ENCODE measurements at regions not wholly inside any gene's neighbourhood (a gene's known extent, or its start where the extent isn't known, plus 50 kb on each side); places are given as distances from the start of the nearest gene placed in this dataset.

DNA sequence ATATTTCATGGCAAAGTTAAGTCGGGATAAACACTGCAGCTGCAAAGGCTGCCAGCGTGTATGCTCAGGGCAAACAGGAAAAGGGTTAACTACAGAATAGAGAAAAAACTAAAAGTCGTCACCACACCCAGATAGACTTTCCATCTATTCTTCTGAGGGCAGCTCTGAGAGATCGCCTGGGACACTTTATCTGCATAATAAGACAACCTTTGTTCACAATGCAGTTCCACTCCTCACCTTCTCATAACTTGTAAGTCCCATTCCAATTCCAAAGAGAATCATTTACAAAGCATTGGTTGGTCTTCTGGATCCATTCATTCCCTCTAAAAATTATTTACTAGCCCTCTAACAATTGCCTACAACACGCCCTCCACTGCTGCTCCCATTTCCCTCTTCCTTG lies 437.4 kb downstream of the RND3 start:
- Mint-ChIP-seq H3K9me3 (peaks cover 9 to 10% of the 10 kb centered on the region in 2 donors), H3K27me3 (no peaks in the 10 kb centered on the region)
- DNase-seq = no peak

DNA sequence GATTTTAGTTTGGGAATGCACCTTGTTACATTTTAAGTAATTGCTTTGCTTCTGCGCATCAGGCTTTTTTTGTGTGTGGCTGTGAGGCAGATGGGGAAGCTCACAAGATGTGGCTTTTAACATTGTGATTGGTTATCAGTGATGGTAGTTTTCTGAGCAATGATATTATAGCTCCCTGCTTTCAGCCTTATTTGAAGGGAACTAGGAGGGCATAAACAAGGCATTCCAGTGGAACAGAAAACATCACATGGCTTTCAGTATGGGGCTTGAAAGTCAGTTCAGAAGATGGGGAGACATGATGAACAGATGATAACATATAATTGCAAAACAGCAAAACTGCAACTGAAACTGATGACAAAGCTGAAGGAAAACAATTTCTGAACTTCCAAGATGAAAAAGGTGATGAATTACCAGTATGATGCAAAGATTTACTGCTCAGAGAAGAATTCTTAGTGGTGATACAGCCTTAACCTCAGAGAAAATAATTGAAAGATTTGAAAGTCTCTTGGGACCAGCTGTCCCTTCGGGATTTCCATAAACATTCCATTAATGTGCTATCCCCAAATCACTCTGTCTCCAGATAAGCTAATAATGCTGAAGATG lies 439.7 kb downstream of the RND3 start:
- no peak overlapping the region for H3K27ac Mint-ChIP-seq
- no peak for DNase-seq
- ATAC-seq (replicated peaks) = no peak

More for the DNA sequence above, 437.4 kb downstream of the RND3 start:
- no peak overlapping the region for H3K4me3 Mint-ChIP-seq
- no peak overlapping the region for H3K27ac Mint-ChIP-seq
- H3K4me1 Mint-ChIP-seq = no peaks in the 10 kb centered on the region
- ATAC-seq (replicated peaks) = no peak
- no peaks in the 10 kb centered on the region for H3K36me3 Mint-ChIP-seq

DNA sequence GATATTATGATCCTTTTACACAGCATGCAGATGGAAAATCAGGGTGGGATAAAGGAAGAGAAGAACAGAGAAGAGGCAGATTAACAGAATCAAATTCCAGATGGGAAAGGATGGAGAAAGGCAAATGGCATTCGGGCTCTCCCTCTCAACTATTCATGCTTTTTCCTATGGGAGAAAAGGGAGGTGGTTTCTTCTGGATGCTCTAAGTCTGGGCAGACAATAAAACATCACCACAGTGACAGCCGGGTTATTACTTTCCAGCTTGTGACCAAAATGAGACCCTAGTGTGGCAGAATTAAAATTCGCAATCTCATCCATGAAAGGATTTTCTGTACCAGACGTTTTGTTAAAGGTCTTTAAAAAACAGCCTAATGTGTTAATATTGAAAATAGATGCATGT lies 440.7 kb downstream of the RND3 start:
- Mint-ChIP-seq H3K27ac (no peak overlapping the region), H3K4me3 (no peak overlapping the region), H3K27me3 (no peaks in the 10 kb centered on the region), H3K9me3 (peaks cover 4 to 5% of the 10 kb centered on the region in 2 donors), H3K4me1 (no peaks in the 10 kb centered on the region), H3K36me3 (no peaks in the 10 kb centered on the region)
- DNase-seq (no peak), ATAC-seq (replicated peaks) (no peak)

More for the DNA sequence above, 439.7 kb downstream of the RND3 start:
- H3K36me3 Mint-ChIP-seq = no peaks in the 10 kb centered on the region
- H3K4me3 Mint-ChIP-seq = no peak overlapping the region
- H3K9me3 Mint-ChIP-seq = peaks cover 6 to 7% of the 10 kb centered on the region in 2 donors
- no peaks in the 10 kb centered on the region for H3K4me1 Mint-ChIP-seq
- no peaks in the 10 kb centered on the region for H3K27me3 Mint-ChIP-seq

DNA sequence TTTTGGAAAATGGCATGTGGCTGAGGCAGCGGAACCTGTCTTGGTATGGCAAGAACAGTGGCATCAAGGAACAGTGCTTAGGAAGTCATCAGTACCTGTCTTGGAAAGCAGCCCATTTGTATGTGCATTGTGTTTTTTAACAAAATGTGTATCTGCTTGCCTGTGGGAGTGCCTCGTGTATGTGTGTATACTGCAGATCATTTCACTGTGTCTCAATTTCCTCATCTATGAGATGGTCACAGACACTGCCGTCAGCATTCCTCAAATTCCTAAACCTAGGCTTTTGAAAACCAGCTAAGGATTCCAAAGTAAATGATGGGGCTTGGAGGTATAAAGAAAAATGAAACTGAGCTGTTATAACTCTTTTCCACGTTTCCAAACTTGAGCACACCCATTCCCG lies 441.3 kb downstream of the RND3 start:
- Mint-ChIP-seq H3K27ac (no peak overlapping the region), H3K27me3 (no peaks in the 10 kb centered on the region), H3K4me3 (no peak overlapping the region), H3K4me1 (no peaks in the 10 kb centered on the region), H3K36me3 (no peaks in the 10 kb centered on the region), H3K9me3 (peaks cover 0 to 5% of the 10 kb centered on the region in 2 donors)
- DNase-seq (no peak), ATAC-seq (replicated peaks) (no peak)

DNA sequence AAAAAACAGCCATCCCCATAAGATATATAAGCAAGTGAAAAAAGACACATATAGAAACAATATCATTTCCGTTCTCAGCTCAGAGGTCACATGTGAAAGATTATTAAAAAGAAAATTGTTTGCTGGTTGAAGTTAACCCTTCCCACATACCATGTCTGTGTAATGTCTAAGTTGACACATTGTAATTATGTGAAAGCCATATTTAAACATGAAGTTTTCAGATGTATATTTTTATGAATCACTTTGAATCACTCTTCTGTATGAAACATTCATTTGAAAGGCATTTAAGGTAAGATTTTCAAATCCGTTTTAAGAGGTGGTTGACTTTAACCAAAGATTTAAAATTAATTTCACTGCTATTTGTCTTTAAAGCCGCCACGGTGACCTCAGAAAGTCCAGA lies 441.9 kb downstream of the RND3 start:
- Mint-ChIP-seq H3K4me3 (no peak overlapping the region), H3K27me3 (no peaks in the 10 kb centered on the region), H3K9me3 (peaks cover 0 to 5% of the 10 kb centered on the region in 2 donors), H3K36me3 (no peaks in the 10 kb centered on the region), H3K27ac (no peak overlapping the region), H3K4me1 (no peaks in the 10 kb centered on the region)
- no peak for DNase-seq
- ATAC-seq (replicated peaks) = no peak

DNA sequence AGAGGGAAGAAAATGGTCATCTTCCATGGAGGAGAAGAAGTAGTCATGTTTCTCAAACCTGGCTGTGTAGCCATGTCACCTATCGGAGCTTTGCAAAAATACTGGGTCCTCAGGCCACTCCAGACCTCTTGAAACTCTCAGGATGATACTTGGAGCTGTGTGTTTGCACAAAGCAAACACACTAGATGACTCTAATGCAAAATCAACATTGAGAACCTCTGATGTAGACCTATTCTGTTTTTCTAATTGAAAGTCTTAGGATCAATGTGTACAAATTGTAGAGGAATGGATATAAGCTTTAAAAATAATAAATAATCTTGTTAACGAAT lies 444.3 kb downstream of the RND3 start:
- Mint-ChIP-seq H3K27ac (no peak overlapping the region), H3K9me3 (peaks cover 2 to 3% of the 10 kb centered on the region in 2 donors), H3K4me1 (no peaks in the 10 kb centered on the region), H3K4me3 (no peak overlapping the region), H3K36me3 (no peaks in the 10 kb centered on the region), H3K27me3 (no peaks in the 10 kb centered on the region)
- no peak for ATAC-seq (replicated peaks)
- no peak for DNase-seq

DNA sequence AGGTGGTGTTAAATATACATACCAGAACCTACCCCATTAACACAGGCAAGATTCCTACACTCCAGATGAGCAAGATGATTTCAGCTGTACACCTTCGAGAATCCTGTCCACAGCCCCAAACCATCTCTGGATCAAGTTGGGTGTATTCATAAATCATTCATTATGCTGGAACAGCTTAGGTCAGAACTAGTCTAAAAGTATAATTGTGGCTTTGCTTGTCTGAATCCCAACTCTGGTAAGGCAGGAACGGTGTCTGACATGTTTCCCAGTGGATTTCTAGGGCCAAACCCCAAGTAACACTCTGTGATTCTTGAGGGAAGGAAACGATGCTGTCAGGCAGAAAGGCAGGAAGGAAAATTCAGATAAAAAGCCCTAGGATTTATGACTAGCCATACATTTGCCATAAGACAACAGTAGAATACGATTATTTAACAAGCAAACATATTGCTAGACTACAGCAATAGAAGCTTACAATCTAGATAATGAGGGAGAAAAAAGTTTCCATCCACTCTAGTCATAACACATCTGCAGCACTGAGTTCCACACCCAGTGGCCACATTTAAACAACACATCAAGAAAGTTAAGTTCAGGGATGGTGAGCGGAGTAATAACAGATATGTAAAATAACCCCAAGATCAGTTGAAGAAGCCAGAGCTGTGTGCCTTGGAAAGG lies 444.8 kb downstream of the RND3 start:
- Mint-ChIP-seq H3K27ac (no peak overlapping the region), H3K9me3 (peaks cover 2 to 3% of the 10 kb centered on the region in 2 donors), H3K4me3 (no peak overlapping the region), H3K36me3 (no peaks in the 10 kb centered on the region), H3K27me3 (no peaks in the 10 kb centered on the region), H3K4me1 (no peaks in the 10 kb centered on the region)
- ATAC-seq (replicated peaks) = no peak
- DNase-seq = no peak

DNA sequence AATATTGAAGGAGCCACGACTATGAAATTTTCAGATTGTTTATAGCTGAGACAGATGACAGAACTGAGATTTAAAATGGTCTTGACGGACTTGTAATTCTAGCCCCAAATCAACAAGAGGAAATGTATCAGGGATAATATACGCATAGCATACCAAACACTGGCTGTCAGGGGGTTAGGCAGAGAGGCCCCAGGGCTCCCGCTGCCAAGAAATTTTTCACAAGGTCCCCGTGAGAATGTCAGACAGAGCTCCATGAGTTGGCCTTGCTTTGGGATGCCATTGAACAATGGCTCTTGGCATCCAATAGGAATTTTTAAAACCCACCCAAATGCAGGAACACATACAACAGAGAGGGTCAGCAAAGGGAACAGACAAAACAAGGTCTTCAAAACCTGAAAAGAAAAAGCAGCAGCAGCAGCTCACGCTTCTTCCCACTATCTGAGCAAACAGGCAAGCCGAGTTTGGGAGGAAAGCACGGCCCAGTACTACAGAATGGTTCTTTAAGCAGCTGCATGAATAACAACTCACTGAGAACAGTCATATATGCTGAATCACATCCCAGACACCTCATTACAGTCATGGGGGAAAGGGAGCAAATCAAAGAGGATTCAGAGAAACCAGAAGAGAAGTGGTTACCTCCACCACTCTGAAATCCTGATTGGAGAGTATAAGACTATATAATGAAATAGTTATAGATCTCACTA lies 445.6 kb downstream of the RND3 start:
- H3K4me1 Mint-ChIP-seq = no peaks in the 10 kb centered on the region
- peaks cover 2 to 3% of the 10 kb centered on the region in 2 donors for H3K9me3 Mint-ChIP-seq
- no peak overlapping the region for H3K4me3 Mint-ChIP-seq
- no peak for ATAC-seq (replicated peaks)
- DNase-seq = no peak
- no peaks in the 10 kb centered on the region for H3K36me3 Mint-ChIP-seq
- no peaks in the 10 kb centered on the region for H3K27me3 Mint-ChIP-seq
- H3K27ac Mint-ChIP-seq = no peak overlapping the region

DNA sequence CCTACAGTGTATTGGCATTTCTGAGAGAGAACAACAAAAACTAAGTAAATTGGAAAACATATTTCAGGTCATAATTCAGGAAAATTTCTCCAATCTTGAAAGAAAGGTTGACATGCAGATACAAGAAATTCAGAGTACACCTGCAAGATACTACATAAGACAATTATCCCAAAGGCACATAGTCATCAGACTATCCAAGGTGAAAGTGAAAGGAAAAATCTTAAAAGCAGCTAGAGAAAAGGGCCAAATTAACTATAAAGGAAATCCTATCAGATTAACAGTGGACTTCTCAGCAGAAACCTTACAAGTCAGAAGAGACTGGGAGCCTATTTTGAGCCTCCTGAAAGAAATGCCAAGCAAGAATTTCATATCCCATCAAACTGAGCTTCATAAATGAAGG lies 449.0 kb upstream of the MMADHC start:
- H3K27me3 Mint-ChIP-seq = no peaks in the 10 kb centered on the region

DNA sequence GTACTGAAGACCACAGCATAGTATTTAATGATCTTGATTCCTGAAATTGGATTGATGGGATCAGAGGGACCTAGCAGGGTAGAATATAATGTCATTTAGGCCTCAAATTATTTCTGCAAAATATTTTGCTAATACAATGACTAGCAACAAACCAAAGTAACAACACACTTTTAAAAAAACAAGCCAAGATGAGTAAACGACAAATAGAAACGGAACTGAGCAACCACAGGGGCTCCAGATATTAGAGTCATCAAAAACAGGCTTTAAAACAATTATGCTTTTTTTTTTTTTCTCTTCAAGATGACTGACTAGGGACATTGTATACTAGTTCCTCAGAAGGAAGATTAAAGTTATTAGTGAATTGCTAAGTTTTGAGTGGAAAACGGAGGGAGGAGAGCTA lies 447.1 kb upstream of the MMADHC start:
- Mint-ChIP-seq H3K4me1 (no peaks in the 10 kb centered on the region), H3K27ac (no peak overlapping the region), H3K4me3 (no peak overlapping the region), H3K27me3 (no peaks in the 10 kb centered on the region), H3K9me3 (peaks cover 4 to 9% of the 10 kb centered on the region in 2 donors), H3K36me3 (no peaks in the 10 kb centered on the region)
- ATAC-seq (replicated peaks) (no peak), DNase-seq (no peak)

More for the DNA sequence above, 449.0 kb upstream of the MMADHC start:
- ATAC-seq (replicated peaks) = no peak
- Mint-ChIP-seq H3K36me3 (no peaks in the 10 kb centered on the region), H3K4me3 (no peak overlapping the region), H3K27ac (no peak overlapping the region), H3K4me1 (no peaks in the 10 kb centered on the region), H3K9me3 (peaks cover 2 to 9% of the 10 kb centered on the region in 2 donors)
- no peak for DNase-seq

DNA sequence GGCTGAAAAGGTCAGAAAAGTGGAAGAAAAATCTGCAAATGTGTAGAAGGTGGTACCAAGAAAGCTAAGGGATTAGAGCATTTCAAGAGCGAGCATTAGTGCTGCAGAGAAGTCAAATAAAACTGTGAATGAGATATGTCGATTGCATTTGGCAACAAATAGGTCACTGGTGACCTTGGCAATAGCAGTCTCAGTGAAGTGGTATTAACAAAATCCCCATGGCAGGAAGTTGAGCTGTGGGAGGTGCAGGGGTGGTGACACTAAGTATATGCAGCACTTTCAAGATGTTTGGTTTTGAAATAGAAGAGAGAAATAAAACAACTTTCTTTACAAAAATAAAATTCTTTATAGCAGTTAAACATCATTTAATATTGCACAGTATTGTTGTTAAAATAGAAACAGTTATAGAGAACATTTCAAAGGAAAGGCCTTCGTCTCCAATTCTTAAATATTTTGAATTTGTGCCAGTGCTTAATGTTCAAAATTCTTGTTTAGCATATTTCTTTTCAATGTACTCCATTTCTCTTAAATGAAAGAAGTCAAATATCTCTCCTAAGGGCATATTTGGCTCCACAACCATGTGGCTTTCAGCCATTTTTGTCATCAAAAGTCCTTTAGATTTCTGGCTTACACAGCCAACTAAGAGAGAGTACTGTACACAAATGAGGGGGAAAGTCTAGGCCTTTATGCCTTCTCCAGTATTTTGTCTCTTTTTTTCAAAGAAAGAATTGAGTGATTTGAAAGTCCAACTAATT lies 443.0 kb upstream of the MMADHC start:
- Mint-ChIP-seq H3K4me1 (no peaks in the 10 kb centered on the region), H3K27ac (no peak overlapping the region), H3K27me3 (no peaks in the 10 kb centered on the region), H3K4me3 (no peak overlapping the region), H3K9me3 (peaks cover 4 to 6% of the 10 kb centered on the region in 2 donors), H3K36me3 (no peaks in the 10 kb centered on the region)
- no peak for DNase-seq
- no peak for ATAC-seq (replicated peaks)

DNA sequence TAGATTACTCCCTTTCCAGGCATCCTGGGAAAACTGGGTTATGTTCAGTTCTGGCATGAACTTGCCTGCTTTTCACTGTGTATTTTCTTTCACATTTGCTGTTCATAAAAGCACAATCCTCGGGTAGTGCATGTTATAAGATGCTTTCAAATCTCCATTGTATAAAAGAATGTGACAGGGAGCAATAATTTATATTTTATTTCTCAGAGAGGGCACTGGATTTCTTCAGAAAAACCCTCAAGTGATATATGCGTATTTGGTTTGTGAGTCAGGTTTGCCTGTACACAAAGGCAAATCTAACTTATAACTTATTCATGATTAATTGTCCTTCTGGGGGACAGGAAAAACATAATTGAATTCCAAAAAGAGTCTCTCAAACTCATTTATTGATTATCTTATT lies 440.7 kb upstream of the MMADHC start:
- Mint-ChIP-seq H3K27me3 (no peaks in the 10 kb centered on the region), H3K36me3 (no peaks in the 10 kb centered on the region), H3K9me3 (peaks cover 0 to 2% of the 10 kb centered on the region in 2 donors), H3K4me1 (no peaks in the 10 kb centered on the region), H3K4me3 (no peak overlapping the region), H3K27ac (no peak overlapping the region)
- DNase-seq (no peak), ATAC-seq (replicated peaks) (no peak)

DNA sequence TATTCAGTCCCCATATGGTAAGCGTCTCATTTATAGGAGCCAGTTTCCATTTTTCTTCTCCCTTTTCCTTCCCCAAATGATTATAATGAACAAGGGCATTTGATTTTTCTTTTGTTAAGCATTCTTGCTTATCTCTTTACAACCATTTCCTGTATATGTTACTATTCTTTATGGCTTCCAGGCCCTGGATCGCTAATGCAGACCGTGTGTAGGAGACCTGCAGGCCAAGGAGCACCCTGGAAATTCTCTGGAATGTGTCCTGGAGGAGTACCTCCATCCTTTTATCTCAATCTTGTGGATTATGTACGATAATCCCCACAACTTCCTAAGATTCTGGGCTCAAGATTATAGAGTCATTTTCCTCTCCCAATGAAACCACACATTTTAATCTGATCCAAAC lies 439.6 kb upstream of the MMADHC start:
- Mint-ChIP-seq H3K9me3 (peaks cover 0 to 2% of the 10 kb centered on the region in 2 donors), H3K4me3 (no peak overlapping the region), H3K27me3 (no peaks in the 10 kb centered on the region), H3K36me3 (no peaks in the 10 kb centered on the region), H3K27ac (no peak overlapping the region), H3K4me1 (no peaks in the 10 kb centered on the region)
- DNase-seq = no peak
- ATAC-seq (replicated peaks) = no peak

DNA sequence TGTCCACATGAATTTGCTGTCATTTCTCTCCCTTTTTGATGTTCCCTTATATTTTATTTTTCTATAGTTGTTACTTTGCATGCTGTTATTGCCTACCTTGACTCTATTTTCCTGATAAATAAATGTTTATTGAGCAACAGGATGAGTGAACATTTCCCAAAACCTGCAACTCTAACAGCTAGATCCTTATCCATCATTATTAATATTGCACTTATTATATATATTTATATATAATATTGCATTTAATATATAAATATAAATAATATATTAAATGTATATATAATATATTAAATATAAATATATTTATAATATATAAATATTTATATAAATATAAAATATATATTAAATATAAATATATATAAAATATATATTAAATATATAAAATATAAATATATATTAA lies 436.1 kb upstream of the MMADHC start:
- Mint-ChIP-seq H3K27ac (no peak overlapping the region), H3K27me3 (no peaks in the 10 kb centered on the region), H3K9me3 (peaks cover 0 to 1% of the 10 kb centered on the region in 2 donors)

More for the DNA sequence above, 436.1 kb upstream of the MMADHC start:
- no peak for DNase-seq
- Mint-ChIP-seq H3K36me3 (no peaks in the 10 kb centered on the region), H3K4me3 (no peak overlapping the region), H3K4me1 (no peaks in the 10 kb centered on the region)
- no peak for ATAC-seq (replicated peaks)

All from stimulated activated naive B cell treated with anti-CD40 and anti-IgM and Interleukin-4, amounts not matched to agents 10 μg/mL and 1 μg/mL and 100 μg/mL, for 72 hours (primary cell).